Activated effector memory CD4-positive, alpha-beta T cell treated with anti-CD3 and anti-CD28 coated beads, Interleukin-2, amount 50 U/mL, for 16 hours (primary cell): ENCODE measurements at regions not wholly inside any gene's neighbourhood (a gene's known extent, or its start where the extent isn't known, plus 50 kb on each side); places are given as distances from the start of the nearest gene placed in this dataset.
"Not testable (repeated sequence)": the region's sequence is repeated elsewhere in the genome, so short reads cannot be mapped to it uniquely, and the experiment has no call there.

Experiments used
- DNase-seq: peaks from one replicate; pipeline ENCODE4 v3.0.0-alpha.2; 2020

- no peak for DNase-seq
Measured at GRCh38 chr2:145751155-145751554, 1231.2 kb upstream of the ZEB2 start.

- no peak for DNase-seq
Measured at GRCh38 chr2:145750612-145751011, 1230.7 kb upstream of the ZEB2 start.

GRCh38 chr2:145750144-145750543 lies 1230.2 kb upstream of the ZEB2 start:
- no peak for DNase-seq

GRCh38 chr2:145749556-145749955 lies 1229.6 kb upstream of the ZEB2 start:
- no peak for DNase-seq

GRCh38 chr2:145748927-145749326 lies 1229.0 kb upstream of the ZEB2 start:
- no peak for DNase-seq

- DNase-seq = no peak
Measured at GRCh38 chr2:145747715-145748114, 1227.8 kb upstream of the ZEB2 start.

- DNase-seq = not testable (repeated sequence)
Measured at GRCh38 chr2:145745387-145745721, 1225.4 kb upstream of the ZEB2 start.

- DNase-seq = no peak
Measured at GRCh38 chr2:145744541-145745386, 1224.8 kb upstream of the ZEB2 start.

- DNase-seq = no peak
Measured at GRCh38 chr2:145743011-145743410, 1223.1 kb upstream of the ZEB2 start.

GRCh38 chr2:145741636-145742035 lies 1221.7 kb upstream of the ZEB2 start:
- DNase-seq = no peak

GRCh38 chr2:145741181-145741580 lies 1221.3 kb upstream of the ZEB2 start:
- DNase-seq = no peak

- DNase-seq = no peak
Measured at GRCh38 chr2:145740302-145740701, 1220.4 kb upstream of the ZEB2 start.

GRCh38 chr2:145739681-145740080 lies 1219.8 kb upstream of the ZEB2 start:
- DNase-seq = no peak

- DNase-seq = no peak
Measured at GRCh38 chr2:145736871-145737270, 1217.0 kb upstream of the ZEB2 start.

- no peak for DNase-seq
Measured at GRCh38 chr2:145731467-145731866, 1211.5 kb upstream of the ZEB2 start.

GRCh38 chr2:145729993-145730770 lies 1210.3 kb upstream of the ZEB2 start:
- DNase-seq = no peak

- DNase-seq = no peak
Measured at GRCh38 chr2:145729481-145729880, 1209.6 kb upstream of the ZEB2 start.

GRCh38 chr2:145728511-145728910 lies 1208.6 kb upstream of the ZEB2 start:
- no peak for DNase-seq

GRCh38 chr2:145725876-145726275 lies 1206.0 kb upstream of the ZEB2 start:
- no peak for DNase-seq

- no peak for DNase-seq
Measured at GRCh38 chr2:145724311-145724898, 1204.5 kb upstream of the ZEB2 start.

- no peak for DNase-seq
Measured at GRCh38 chr2:145723872-145724271, 1204.0 kb upstream of the ZEB2 start.

- DNase-seq = no peak
Measured at GRCh38 chr2:145721681-145722080, 1201.8 kb upstream of the ZEB2 start.

GRCh38 chr2:145715601-145716000 lies 1195.7 kb upstream of the ZEB2 start:
- no peak for DNase-seq

- DNase-seq = no peak
Measured at GRCh38 chr2:145710303-145710702, 1190.4 kb upstream of the ZEB2 start.
